Muscle layer of colon (tissue), 2 donors: ENCODE measurements at regions not wholly inside any gene's neighbourhood (a gene's known extent, or its start where the extent isn't known, plus 50 kb on each side); places are given as distances from the start of the nearest gene placed in this dataset.
"Not testable (repeated sequence)": the region's sequence is repeated elsewhere in the genome, so short reads cannot be mapped to it uniquely, and the experiment has no call there.

Experiments
- H3K27ac ChIP-seq: one replicate; pipeline ENCODE4 v1.7.0; 2013; ENCODE audit warnings: low read depth, mild to moderate bottlenecking, low read length, moderate library complexity
- H3K27me3 ChIP-seq, 2 donors: one replicate each; pipeline ENCODE4 v1.7.0; 2013; ENCODE audit warnings: low read length in 2 of 2, mild to moderate bottlenecking in 2 of 2; ENCODE audit not compliant: insufficient read depth in 2 of 2, control insufficient read depth in 1 of 2
- H3K36me3 ChIP-seq: one replicate; pipeline ENCODE4 v1.7.0; 2013; ENCODE audit warnings: mild to moderate bottlenecking, low read length; ENCODE audit not compliant: insufficient read depth
- H3K4me1 ChIP-seq: one replicate; pipeline ENCODE4 v1.7.0; 2013; ENCODE audit warnings: mild to moderate bottlenecking, low read length; ENCODE audit not compliant: insufficient read depth
- H3K4me3 ChIP-seq, 2 donors: one replicate each; pipeline ENCODE4 v1.7.0; 2013; ENCODE audit warnings: low read length in 2 of 2, low read depth in 1 of 2, mild to moderate bottlenecking in 1 of 2, moderate library complexity in 1 of 2
- H3K9ac ChIP-seq: one replicate; pipeline ENCODE4 v1.7.0; 2013; ENCODE audit warnings: low read length
- H3K9me3 ChIP-seq: one replicate; pipeline ENCODE4 v1.7.0; 2013; ENCODE audit warnings: mild to moderate bottlenecking, low read length
- donor health status: abdominal sarcoma.
- donor health status: Adenocarcinoma of cecum.

GRCh38 chr13:111064661-111065060 is 50.4 kb upstream of the ARHGEF7 start:
- no peak overlapping the region for H3K9ac ChIP-seq
- no peak overlapping the region for H3K27ac ChIP-seq
- no peak overlapping the region for H3K4me3 ChIP-seq
- no peaks in the 10 kb centered on the region for H3K36me3 ChIP-seq
- H3K27me3 ChIP-seq = no peaks in the 10 kb centered on the region
- H3K4me1 ChIP-seq = no peaks in the 10 kb centered on the region
- H3K9me3 ChIP-seq = no peaks in the 10 kb centered on the region

GRCh38 chr13:111062966-111063365 is 52.1 kb upstream of the ARHGEF7 start:
- Histone ChIP-seq H3K36me3 (no peaks in the 10 kb centered on the region), H3K9ac (no peak overlapping the region), H3K27ac (no peak overlapping the region), H3K4me3 (no peak overlapping the region), H3K4me1 (no peaks in the 10 kb centered on the region), H3K27me3 (no peaks in the 10 kb centered on the region), H3K9me3 (no peaks in the 10 kb centered on the region)

- H3K4me1 ChIP-seq = no peaks in the 10 kb centered on the region
- no peaks in the 10 kb centered on the region for H3K36me3 ChIP-seq
- no peak overlapping the region for H3K27ac ChIP-seq
- no peak overlapping the region for H3K9ac ChIP-seq
- no peaks in the 10 kb centered on the region for H3K27me3 ChIP-seq
- H3K9me3 ChIP-seq = no peaks in the 10 kb centered on the region
- no peak overlapping the region for H3K4me3 ChIP-seq
These were observed 52.8 kb upstream of the ARHGEF7 start for GRCh38 chr13:111062305-111062704.

- Histone ChIP-seq H3K4me3 (no peak overlapping the region), H3K36me3 (no peaks in the 10 kb centered on the region), H3K27ac (no peak overlapping the region), H3K4me1 (no peaks in the 10 kb centered on the region), H3K27me3 (no peaks in the 10 kb centered on the region), H3K9ac (no peak overlapping the region), H3K9me3 (no peaks in the 10 kb centered on the region)
These were observed 53.6 kb upstream of the ARHGEF7 start for GRCh38 chr13:111061358-111062045.

GRCh38 chr13:111060237-111060919 is 54.7 kb upstream of the ARHGEF7 start:
- Histone ChIP-seq H3K36me3 (no peaks in the 10 kb centered on the region), H3K4me1 (no peaks in the 10 kb centered on the region), H3K27ac (no peak overlapping the region), H3K4me3 (no peak overlapping the region), H3K9ac (no peak overlapping the region), H3K9me3 (no peaks in the 10 kb centered on the region), H3K27me3 (no peaks in the 10 kb centered on the region)

GRCh38 chr13:111058796-111059506 is 56.2 kb upstream of the ARHGEF7 start:
- H3K9ac ChIP-seq = no peak overlapping the region
- no peak overlapping the region for H3K27ac ChIP-seq
- H3K27me3 ChIP-seq = no peaks in the 10 kb centered on the region
- H3K9me3 ChIP-seq = no peaks in the 10 kb centered on the region
- H3K4me1 ChIP-seq = no peaks in the 10 kb centered on the region
- H3K36me3 ChIP-seq = no peaks in the 10 kb centered on the region
- H3K4me3 ChIP-seq = no peak overlapping the region

- not testable (repeated sequence) for H3K4me3 ChIP-seq, H3K4me1 ChIP-seq, H3K9ac ChIP-seq, H3K9me3 ChIP-seq, H3K27me3 ChIP-seq, H3K27ac ChIP-seq, H3K36me3 ChIP-seq
These were observed 56.8 kb upstream of the ARHGEF7 start for GRCh38 chr13:111058339-111058738.

GRCh38 chr13:111051726-111052232 is 63.3 kb upstream of the ARHGEF7 start:
- H3K36me3 ChIP-seq, H3K4me1 ChIP-seq, H3K9ac ChIP-seq: not testable (repeated sequence)

GRCh38 chr13:111051041-111051725 is 63.9 kb upstream of the ARHGEF7 start:
- no peak overlapping the region for H3K9ac ChIP-seq
- no peaks in the 10 kb centered on the region for H3K4me1 ChIP-seq
- H3K9me3 ChIP-seq = no peaks in the 10 kb centered on the region
- no peak overlapping the region for H3K27ac ChIP-seq
- H3K27me3 ChIP-seq = no peaks in the 10 kb centered on the region
- H3K4me3 ChIP-seq = no peak overlapping the region
- no peaks in the 10 kb centered on the region for H3K36me3 ChIP-seq

More at GRCh38 chr13:111051726-111052232, 63.3 kb upstream of the ARHGEF7 start:
- not testable (repeated sequence) for H3K4me3 ChIP-seq, H3K9me3 ChIP-seq, H3K27ac ChIP-seq, H3K27me3 ChIP-seq

GRCh38 chr13:111050539-111050879 is 64.6 kb upstream of the ARHGEF7 start:
- H3K36me3 ChIP-seq = no peaks in the 10 kb centered on the region
- H3K9me3 ChIP-seq = no peaks in the 10 kb centered on the region
- no peak overlapping the region for H3K4me3 ChIP-seq
- no peak overlapping the region for H3K9ac ChIP-seq
- H3K4me1 ChIP-seq = no peaks in the 10 kb centered on the region
- H3K27ac ChIP-seq = no peak overlapping the region
- H3K27me3 ChIP-seq = no peaks in the 10 kb centered on the region

GRCh38 chr13:111049791-111050538 is 65.1 kb upstream of the ARHGEF7 start:
- Histone ChIP-seq H3K4me3 (no peak overlapping the region), H3K27me3 (no peaks in the 10 kb centered on the region), H3K4me1 (no peaks in the 10 kb centered on the region), H3K27ac (no peak overlapping the region), H3K36me3 (no peaks in the 10 kb centered on the region), H3K9me3 (no peaks in the 10 kb centered on the region), H3K9ac (no peak overlapping the region)
